ENCODE measurements at regions not wholly inside any gene's neighbourhood (a gene's known extent, or its start where the extent isn't known, plus 50 kb on each side); places are given as distances from the start of the nearest gene placed in this dataset.

DNA sequence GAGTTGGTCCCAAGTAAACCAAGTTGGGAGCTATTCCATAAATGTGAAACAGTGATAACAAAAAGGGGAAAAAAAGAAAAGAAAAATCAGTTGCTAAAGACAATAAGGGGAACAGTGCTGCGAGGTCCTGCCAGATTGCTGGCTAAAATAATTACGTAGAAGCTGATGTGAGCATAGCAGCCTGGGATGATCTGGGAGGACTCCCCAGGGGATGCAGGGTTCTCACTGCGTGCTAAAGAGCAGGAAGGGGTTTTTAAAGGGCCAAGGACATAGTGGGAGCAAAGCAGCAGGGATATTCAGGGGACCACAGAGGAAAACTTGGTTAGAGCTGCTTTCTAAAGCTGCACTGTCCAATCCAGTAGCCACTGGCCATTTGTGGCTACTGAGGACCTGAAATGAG, 133.0 kb upstream of the UMPS start:
- TF ChIP-seq RXRA (IDR thresholded peaks at IDR 0.05) (no peak), GABPA (IDR thresholded peaks at IDR 0.05 in 1 of 2, conservative IDR thresholded peaks at IDR 0.05 in 1 of 2) (no peak), EGR1 (IDR thresholded peaks at IDR 0.05; ENCODE audit: low read depth in 2 of 2) (no peak), FOXA1 (IDR thresholded peaks at IDR 0.05) (no peak)

All from liver (tissue), 2 donors.